ENCODE measurements at regions not wholly inside any gene's neighbourhood (a gene's known extent, or its start where the extent isn't known, plus 50 kb on each side); places are given as distances from the start of the nearest gene placed in this dataset.

GRCh38 chr14:101082436-101083384 is 179.2 kb upstream of the RTL1 start:
- TF ChIP-seq CTCF (IDR thresholded peaks at IDR 0.05; ENCODE audit: low read length) (no peak), EZH2phosphoT487 (IDR thresholded peaks at IDR 0.05; ENCODE audit: low read length) (no peak)

All from MM.1S (cell line).